GM12878 (cell line): ENCODE measurements at regions not wholly inside any gene's neighbourhood (a gene's known extent, or its start where the extent isn't known, plus 50 kb on each side); places are given as distances from the start of the nearest gene placed in this dataset.

ENCODE experiments used
- BACH1 ChIP-seq: fragments of 450-650 bp; IDR thresholded peaks from 2 replicates; pipeline ENCODE4 v1.6.1; 2017; ENCODE audit warnings: mild to moderate bottlenecking, borderline replicate concordance
- BCL3 ChIP-seq: IDR thresholded peaks from 2 replicates; pipeline ENCODE4 v1.6.1; 2011; ENCODE audit warnings: borderline replicate concordance, low read depth, mild to moderate bottlenecking, moderate library complexity, low read length; ENCODE audit not compliant: insufficient read depth, poor library complexity, severe bottlenecking
- BHLHE40 ChIP-seq, 2 experiments: fragments of 450-650 bp in 1 of 2; IDR thresholded peaks; 2 replicates each; pipeline ENCODE4 v1.6.1; 2011 to 2017; ENCODE audit warnings: low read depth in 2 of 2, borderline replicate concordance in 1 of 2, improper control_type of control experiment in 1 of 2, low read length in 1 of 2, mild to moderate bottlenecking in 1 of 2
- E2F4 ChIP-seq: IDR thresholded peaks from 2 replicates; pipeline ENCODE4 v1.6.1; 2012; ENCODE audit warnings: low read depth, low read length, improper control_type of control experiment
- FOXK2 ChIP-seq: fragments of 450-650 bp; IDR thresholded peaks from 2 replicates; pipeline ENCODE4 v1.6.1; 2017; ENCODE audit warnings: mild to moderate bottlenecking, moderate library complexity
- GATAD2B ChIP-seq: fragments of 450-650 bp; conservative IDR thresholded peaks from 2 replicates; pipeline ENCODE4 v1.6.1; 2017; ENCODE audit warnings: low read depth, mild to moderate bottlenecking, moderate library complexity
- IKZF1 ChIP-seq: fragments of 450-650 bp; conservative IDR thresholded peaks from 2 replicates; pipeline ENCODE4 v1.6.1; 2017; ENCODE audit warnings: antibody characterized with exemption, mild to moderate bottlenecking
- IKZF2 ChIP-seq, 2 experiments: fragments of 450-650 bp; IDR thresholded peaks; 2 replicates each; pipeline ENCODE4 v1.6.1; 2017; ENCODE audit warnings: mild to moderate bottlenecking in 2 of 2, moderate library complexity in 2 of 2
- LARP7 ChIP-seq: fragments of 450-650 bp; IDR thresholded peaks from 2 replicates; pipeline ENCODE4 v1.6.1; 2017; ENCODE audit warnings: mild to moderate bottlenecking
- MAX ChIP-seq: IDR thresholded peaks from 2 replicates; pipeline ENCODE4 v1.6.1; 2012; ENCODE audit warnings: low read depth, low read length, improper control_type of control experiment
- MEF2A ChIP-seq: IDR thresholded peaks from 2 replicates; pipeline ENCODE4 v1.6.1; 2011; ENCODE audit warnings: low read depth, mild to moderate bottlenecking, low read length, moderate library complexity; ENCODE audit not compliant: insufficient read depth
- NBN ChIP-seq: fragments of 450-650 bp; IDR thresholded peaks from 2 replicates; pipeline ENCODE4 v1.6.1; 2016
- NFYB ChIP-seq: IDR thresholded peaks from 2 replicates; pipeline ENCODE4 v1.6.1; 2011; ENCODE audit warnings: low read depth, mild to moderate bottlenecking, low read length, improper control_type of control experiment, moderate library complexity; ENCODE audit not compliant: insufficient read depth
- POLR2AphosphoS5 ChIP-seq: IDR thresholded peaks from 2 replicates; pipeline ENCODE4 v1.6.1; 2011; ENCODE audit warnings: mild to moderate bottlenecking, low read length, inconsistent platforms
- RB1 ChIP-seq: fragments of 450-650 bp; formaldehyde crosslinking; IDR thresholded peaks from 2 replicates; pipeline ENCODE4 v1.6.1; 2017; ENCODE audit warnings: mild to moderate bottlenecking, borderline replicate concordance
- RELB ChIP-seq: fragments of 450-650 bp; IDR thresholded peaks from 2 replicates; pipeline ENCODE4 v1.6.1; 2017; ENCODE audit warnings: low read depth, mild to moderate bottlenecking, moderate library complexity
- TAF1 ChIP-seq: IDR thresholded peaks from 2 replicates; pipeline ENCODE4 v1.6.1; 2011; ENCODE audit warnings: mild to moderate bottlenecking, low read depth, low read length, borderline replicate concordance
- TCF12 ChIP-seq: IDR thresholded peaks from 2 replicates; pipeline ENCODE4 v1.6.1; 2011; ENCODE audit warnings: low read depth, mild to moderate bottlenecking, low read length
- YY1 ChIP-seq: IDR thresholded peaks from 2 replicates; pipeline ENCODE4 v1.6.1; 2011; ENCODE audit warnings: low read depth, mild to moderate bottlenecking, low read length
- ZNF274 ChIP-seq: IDR thresholded peaks from one replicate; pipeline ENCODE4 v1.8.0; 2011; ENCODE audit not compliant: insufficient read length, insufficient read depth
- ZNF687 ChIP-seq: fragments of 450-650 bp; IDR thresholded peaks from 2 replicates; pipeline ENCODE4 v1.6.1; 2017; ENCODE audit warnings: mild to moderate bottlenecking, moderate library complexity

GRCh38 chr6:27757307-27757706, 154.9 kb downstream of the OR2B2 start (continued):
- TF ChIP-seq RELB = peak; percentile 44; the same call in 1 of the 2 replicates
- no peak for TF ChIP-seq YY1
- TF ChIP-seq MEF2A = no peak
- no peak for TF ChIP-seq FOXK2
- no peak for TF ChIP-seq BCL3
- peak; percentile 59 to 69; a peak in 3 of 4 replicates for TF ChIP-seq IKZF2 (IDR thresholded peaks at IDR 0.05)
- peak; percentile 78; the same call in 1 of the 2 replicates for TF ChIP-seq ZNF687
- no peak for TF ChIP-seq ZNF274
- TF ChIP-seq E2F4 = no peak
- TF ChIP-seq MAX = peak; percentile 39; the same call in 1 of the 2 replicates
- peak; percentile 95; the same call in 1 of the 2 replicates for TF ChIP-seq RB1
- peak; percentile 41; the same call in 1 of the 2 replicates for TF ChIP-seq TAF1
- peak in 1 of 2 experiments; percentile 36; a peak in 1 of 4 replicates for TF ChIP-seq BHLHE40 (IDR thresholded peaks at IDR 0.05; ENCODE audit: borderline replicate concordance in 1 of 2, low read depth in 2 of 2, low read length in 1 of 2)
- peak; percentile 55; the same call in 1 of the 2 replicates for TF ChIP-seq BACH1
- TF ChIP-seq POLR2AphosphoS5 = peak; percentile 40; the same call in 1 of the 2 replicates
- peak; percentile 79 for TF ChIP-seq GATAD2B
- no peak for TF ChIP-seq NFYB
- 0 out of 2 replicates have a peak, but pooled peaks have one; percentile 14 for TF ChIP-seq TCF12
- peak; percentile 83 for TF ChIP-seq IKZF1
- peak; percentile 60; the same call in 1 of the 2 replicates for TF ChIP-seq NBN
- TF ChIP-seq LARP7 = peak; percentile 83; the same call in 1 of the 2 replicates
